HepG2 (cell line): ENCODE measurements at regions not wholly inside any gene's neighbourhood (a gene's known extent, or its start where the extent isn't known, plus 50 kb on each side); places are given as distances from the start of the nearest gene placed in this dataset.

Source experiments
- ATAC-seq: fragments of 200-7000 bp; cut with Tn5 transposase; 3 replicates; pipeline ENCODE4 v1.9.1; 2020; ENCODE audit warnings: mild to moderate bottlenecking, moderate library complexity
- BruUV-seq: library from RNA; stranded (reverse); fragments of 400-500 nt; replicated peaks from 2 replicates; lab custom pipeline; 2021; lab: Mats Ljungman, UMichigan
- CTCF ChIA-PET: fragments of 300-600 bp; formaldehyde crosslinking; extraction: SDS; loops from one replicate; lab custom pipeline; 2021; ENCODE audit warnings: low total read pairs, inconsistent platforms, low intra/inter-chr PET ratio; lab: Yijun Ruan, JAX
- POLR2A ChIA-PET: fragments of 350-600 bp; sonication (Branson Sonifier 250); formaldehyde crosslinking; loops from one replicate; lab custom pipeline; 2020; ENCODE audit warnings: antibody characterized with exemption, inconsistent platforms; lab: Yijun Ruan, JAX
- DNase-seq: peaks from one replicate; pipeline ENCODE4 v3.0.0-alpha.2; 2015; ENCODE audit warnings: low spot score
- FAIRE-seq: peaks from 3 replicates; lab custom pipeline; 2011; peaks lifted over from hg19 to GRCh38; lab: Jason Lieb, UNC
- H2AFZ ChIP-seq: one replicate; pipeline ENCODE4 v1.6.1; 2011; ENCODE audit warnings: low read length, inconsistent platforms
- H3K27ac ChIP-seq: fragments of 300-600 bp; 3 replicates; pipeline ENCODE4 v1.8.0; 2011; ENCODE audit warnings: mixed run types, mild to moderate bottlenecking, mixed read lengths, low read length, inconsistent platforms; ENCODE audit not compliant: insufficient read depth; ENCODE audit errors: extremely low read length
- H3K27me3 ChIP-seq, 2 experiments: fragments of 200-600 bp in 1 of 2; 2 replicates in 1 of 2; 3 replicates in 1 of 2; pipeline versions ENCODE4 v1.6.0 to v1.8.0; 2011; ENCODE audit warnings: low read length in 2 of 2, mild to moderate bottlenecking in 2 of 2, moderate library complexity in 2 of 2, inconsistent platforms in 1 of 2; ENCODE audit not compliant: insufficient read depth in 2 of 2, control insufficient read depth in 1 of 2
- H3K36me3 ChIP-seq, 2 experiments: fragments of 200-600 bp in 1 of 2; replicated peaks in 1 of 2; 2 replicates in 1 of 2; 3 replicates in 1 of 2; pipeline versions ENCODE4 v1.5.1 to v1.8.0; 2011; ENCODE audit warnings: low read length in 2 of 2, inconsistent platforms in 1 of 2; ENCODE audit not compliant: insufficient read depth in 2 of 2, control insufficient read depth in 1 of 2
- H3K4me1 ChIP-seq: 2 replicates; pipeline ENCODE4 v1.5.1; 2012; ENCODE audit warnings: low read length, inconsistent platforms; ENCODE audit not compliant: insufficient read depth
- H3K4me2 ChIP-seq: 2 replicates; pipeline ENCODE4 v1.6.0; 2011; ENCODE audit warnings: low read depth, low read length, inconsistent platforms
- H3K4me3 ChIP-seq, 3 experiments: fragments of 200-600 bp in 1 of 3; sonication (generic), shearing (Covaris generic) in 1 of 3; replicated peaks in 1 of 3; 2 replicates each; pipeline ENCODE4 v1.5.1; 2011 to 2016; ENCODE audit warnings: low read length in 3 of 3, inconsistent platforms in 2 of 3, low read depth in 2 of 3, mild to moderate bottlenecking in 2 of 3, control low read depth in 1 of 3, mixed read lengths in 1 of 3; ENCODE audit not compliant: insufficient read depth in 1 of 3
- H3K79me2 ChIP-seq: one replicate; pipeline ENCODE4 v1.6.1; 2011; ENCODE audit warnings: low read length, inconsistent platforms; ENCODE audit not compliant: insufficient read depth
- H3K9ac ChIP-seq: 2 replicates; pipeline ENCODE4 v1.6.0; 2011; ENCODE audit warnings: mild to moderate bottlenecking, low read depth, low read length, inconsistent platforms; ENCODE audit not compliant: insufficient read depth
- H3K9me3 ChIP-seq: 2 replicates; pipeline ENCODE4 v1.5.1; 2012; ENCODE audit warnings: mild to moderate bottlenecking, low read length
- H4K20me1 ChIP-seq: 2 replicates; pipeline ENCODE4 v1.6.0; 2011; ENCODE audit warnings: inconsistent platforms, mild to moderate bottlenecking, low read length, moderate library complexity; ENCODE audit not compliant: insufficient read depth
- GATA4 ChIP-seq: sonication (generic); IDR thresholded peaks from 2 replicates; pipeline ENCODE4 v1.6.1; 2016; ENCODE audit warnings: antibody characterized with exemption, low read depth, borderline replicate concordance
- MTA1 ChIP-seq: sonication (generic); formaldehyde crosslinking; IDR thresholded peaks from 2 replicates; pipeline ENCODE4 v1.4.0; 2020; ENCODE audit warnings: missing genetic modification reagents, mild to moderate bottlenecking, borderline replicate concordance
- PCBP1 ChIP-seq: fragments of 200-400 bp; formaldehyde crosslinking; IDR thresholded peaks from 2 replicates; pipeline ENCODE4 v1.6.1; 2017; ENCODE audit warnings: mild to moderate bottlenecking, low read depth, low read length, borderline replicate concordance
- SNAPC4 ChIP-seq: sonication (generic); formaldehyde crosslinking; IDR thresholded peaks from 2 replicates; pipeline ENCODE4 v1.4.0; 2020; ENCODE audit warnings: mild to moderate bottlenecking, missing genetic modification reagents
- TEAD2 ChIP-seq: sonication (generic); formaldehyde crosslinking; IDR thresholded peaks from 2 replicates; pipeline ENCODE4 v1.9.0; 2021; ENCODE audit warnings: missing genetic modification reagents
- THAP9 ChIP-seq: sonication (generic); formaldehyde crosslinking; IDR thresholded peaks from 2 replicates; pipeline ENCODE4; 2020; ENCODE audit warnings: missing genetic modification reagents, mild to moderate bottlenecking, borderline replicate concordance
- ZFAT ChIP-seq: sonication (generic); formaldehyde crosslinking; conservative IDR thresholded peaks from 2 replicates; pipeline ENCODE4 v1.8.1; 2023; ENCODE audit warnings: missing genetic modification reagents, inconsistent platforms
- ZFP90 ChIP-seq: sonication (generic); formaldehyde crosslinking; IDR thresholded peaks from 2 replicates; pipeline ENCODE4 v1.8.0; 2022; ENCODE audit warnings: missing genetic modification reagents, mild to moderate bottlenecking, inconsistent platforms, borderline replicate concordance
- ZIK1 ChIP-seq: sonication (generic); formaldehyde crosslinking; IDR thresholded peaks from 2 replicates; pipeline ENCODE4 v1.5.0; 2020; ENCODE audit warnings: mild to moderate bottlenecking, low read depth, missing genetic modification reagents, borderline replicate concordance
- ZNF160 ChIP-seq: sonication (generic); formaldehyde crosslinking; IDR thresholded peaks from 2 replicates; pipeline ENCODE4 v1.8.0; 2022; ENCODE audit warnings: mild to moderate bottlenecking, inconsistent platforms, missing genetic modification reagents
- ZNF329 ChIP-seq: sonication (generic); formaldehyde crosslinking; IDR thresholded peaks from 2 replicates; pipeline ENCODE4 v1.9.0; 2021; ENCODE audit warnings: low read depth, mild to moderate bottlenecking, missing genetic modification reagents
- ZNF496 ChIP-seq: sonication (generic); formaldehyde crosslinking; IDR thresholded peaks from 2 replicates; pipeline ENCODE4 v1.8.1; 2023; ENCODE audit warnings: mild to moderate bottlenecking, moderate library complexity, missing genetic modification reagents; ENCODE audit not compliant: insufficient replicate concordance
- ZNF724P ChIP-seq: sonication (generic); formaldehyde crosslinking; IDR thresholded peaks from 2 replicates; pipeline ENCODE4 v1.8.0; 2022; ENCODE audit warnings: missing genetic modification reagents, borderline replicate concordance
- ZNF768 ChIP-seq: sonication (generic); formaldehyde crosslinking; IDR thresholded peaks from 2 replicates; pipeline ENCODE4 v1.4.0; 2020; ENCODE audit warnings: missing genetic modification reagents
- ZNF879 ChIP-seq: sonication (generic); formaldehyde crosslinking; IDR thresholded peaks from 2 replicates; pipeline ENCODE4 v1.8.1; 2023; ENCODE audit warnings: missing genetic modification reagents
- ZSCAN30 ChIP-seq: sonication (generic); formaldehyde crosslinking; IDR thresholded peaks from 2 replicates; pipeline ENCODE4 v1.5.0; 2020; ENCODE audit warnings: mild to moderate bottlenecking, missing genetic modification reagents
- WGBS: methylation state at CpG from one replicate; pipeline ENCODE4 v1.1.6; 2017; ENCODE audit warnings: low lambda C conversion rate; 5-methylcytosine and 5-hydroxymethylcytosine counted together
- in situ Hi-C: cut with HindIII; loops from 2 replicates; pipeline ENCODE4 v1.10.0; 2017; ENCODE audit warnings: low pct_unique_long_range_greater_than_20kb; ENCODE audit not compliant: extremely low pct_ligation_motif_present
- intact Hi-C: fragments of 100-400 bp; cut with micrococcal nuclease; formaldehyde crosslinking; loops from one replicate; pipeline ENCODE4 v1.10.0; 2022; ENCODE audit not compliant: unreplicated experiment
- TF ChIP-seq, protein P1 (sequence below): sonication (generic); formaldehyde crosslinking; IDR thresholded peaks from 2 replicates; pipeline ENCODE4 v1.4.0; 2020; ENCODE audit warnings: missing genetic modification reagents

DNA sequence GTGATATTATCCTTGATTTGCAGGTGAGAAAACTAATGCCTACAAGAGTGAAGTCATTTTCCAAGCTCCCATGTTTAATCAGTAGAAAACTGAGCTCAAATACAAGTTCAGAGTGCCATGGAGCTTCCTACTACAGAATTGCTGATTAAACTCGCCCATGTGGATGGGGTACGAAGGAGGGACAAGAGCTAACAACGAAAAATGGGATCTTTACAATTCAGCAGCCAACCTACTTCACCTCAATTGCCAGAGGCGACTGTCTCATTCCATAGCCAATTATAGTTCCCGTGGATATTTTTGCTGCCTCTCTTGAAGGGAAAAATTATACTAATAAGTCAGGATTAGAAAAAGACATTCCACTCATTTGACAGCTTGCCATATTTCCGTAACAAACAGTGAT is 1155.1 kb downstream of the OLFM4 start:
- ATAC-seq (no peak), FAIRE-seq (no peak), DNase-seq (no peak)
- 2% methylated on average over 6 of the region's 6 CpGs for WGBS
- peaks cover 61% of the 10 kb centered on the region for H3K9me3 ChIP-seq
- in situ Hi-C loops: no loop called here
- no peaks in the 10 kb centered on the region for H3K4me1 ChIP-seq
- no peak overlapping the region for H3K27ac ChIP-seq
- ChIA-PET POLR2A (no interaction called here), CTCF (no interaction called here)
- H3K9ac ChIP-seq: no peak overlapping the region
- H3K4me2 ChIP-seq: no peak overlapping the region
- no peak overlapping the region for H3K4me3 ChIP-seq
- no peaks in the 10 kb centered on the region for H4K20me1 ChIP-seq
- intact Hi-C loops: no loop called here
- H3K27me3 ChIP-seq: no peaks in the 10 kb centered on the region
- H2AFZ ChIP-seq: no peak overlapping the region
- H3K79me2 ChIP-seq: no peaks in the 10 kb centered on the region
- no peak for TF ChIP-seq TEAD2 (CRISPR knock-in tag)
- no peak for TF ChIP-seq ZFAT (CRISPR knock-in tag)
- no peak for TF ChIP-seq ZSCAN30 (CRISPR knock-in tag)
- TF ChIP-seq, protein P1, sequence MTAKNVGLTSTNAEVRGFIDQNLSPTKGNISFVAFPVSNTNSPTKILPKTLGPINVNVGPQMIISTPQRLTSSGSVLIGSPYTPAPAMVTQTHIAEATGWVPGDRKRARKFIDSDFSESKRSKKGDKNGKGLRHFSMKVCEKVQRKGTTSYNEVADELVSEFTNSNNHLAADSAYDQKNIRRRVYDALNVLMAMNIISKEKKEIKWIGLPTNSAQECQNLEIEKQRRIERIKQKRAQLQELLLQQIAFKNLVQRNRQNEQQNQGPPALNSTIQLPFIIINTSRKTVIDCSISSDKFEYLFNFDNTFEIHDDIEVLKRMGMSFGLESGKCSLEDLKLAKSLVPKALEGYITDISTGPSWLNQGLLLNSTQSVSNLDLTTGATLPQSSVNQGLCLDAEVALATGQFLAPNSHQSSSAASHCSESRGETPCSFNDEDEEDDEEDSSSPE (CRISPR knock-in tag): no peak
- TF ChIP-seq THAP9 (CRISPR knock-in tag): no peak
- no peak for TF ChIP-seq ZNF329 (CRISPR knock-in tag)
- TF ChIP-seq SNAPC4 (CRISPR knock-in tag): no peak
- TF ChIP-seq ZNF496 (CRISPR knock-in tag): no peak
- TF ChIP-seq PCBP1: no peak
- TF ChIP-seq ZNF160 (CRISPR knock-in tag): no peak
- TF ChIP-seq ZNF768 (CRISPR knock-in tag): no peak
- no peak for TF ChIP-seq ZFP90 (CRISPR knock-in tag)
- no peak for TF ChIP-seq ZIK1 (CRISPR knock-in tag)
- TF ChIP-seq GATA4: no peak
- TF ChIP-seq MTA1 (CRISPR knock-in tag): no peak
- TF ChIP-seq ZNF879 (CRISPR knock-in tag): no peak
- TF ChIP-seq ZNF724P (CRISPR knock-in tag): no peak
- no peaks in the 10 kb centered on the region for H3K36me3 ChIP-seq
- no TSS peak for BruUV-seq
